ENCODE measurements at regions not wholly inside any gene's neighbourhood (a gene's known extent, or its start where the extent isn't known, plus 50 kb on each side); places are given as distances from the start of the nearest gene placed in this dataset.

DNA sequence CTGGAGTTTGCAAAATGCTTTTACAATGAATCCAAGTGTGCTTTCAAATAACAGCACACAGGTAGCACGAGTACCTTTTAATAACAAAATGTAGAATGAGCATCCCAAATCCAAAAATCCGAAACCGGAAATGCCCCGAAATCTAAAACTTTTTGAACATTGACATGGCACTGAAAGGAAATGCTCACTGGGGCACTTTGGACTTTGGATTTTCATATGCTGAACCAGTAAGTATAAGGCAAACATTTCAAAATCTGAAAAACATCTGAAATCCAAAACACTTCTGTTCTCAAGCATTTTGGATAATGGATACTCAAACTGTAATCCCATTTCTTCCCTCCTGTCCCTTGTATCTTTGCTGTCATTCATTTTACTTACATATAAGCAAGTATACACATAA lies 50.1 kb downstream of the GCNT4 start:
- Mint-ChIP-seq H3K27me3 (ENCODE audit: low read depth in 3 of 3) (peaks cover 0 to 1% (median 0%) of the 10 kb centered on the region in 3 donors), H3K4me3 (no peak overlapping the region), H3K27ac (no peak overlapping the region), H3K4me1 (peaks cover 2% of the 10 kb centered on the region), H3K36me3 (no peaks in the 10 kb centered on the region), H3K9me3 (peaks cover 13 to 24% (median 14%) of the 10 kb centered on the region in 7 donors)
- no peaks in the 10 kb centered on the region for H4K20me1 ChIP-seq (ENCODE audit: insufficient read depth, low read length)
- intact Hi-C loops (cut with micrococcal nuclease) = no loop called here
- WGBS (ENCODE audit: insufficient coverage) = 95% methylated on average over 4 of the region's 4 CpGs
- H3K9ac ChIP-seq (ENCODE audit: insufficient read depth, low read length, poor library complexity, severe bottlenecking) = no peak overlapping the region
- no peaks in the 10 kb centered on the region for H3K27me3 ChIP-seq (ENCODE audit: control insufficient read depth in 2 of 2, insufficient read depth in 2 of 2, low read length in 2 of 2)
- H3K4me1 ChIP-seq (ENCODE audit: control insufficient read depth in 1 of 2, insufficient read depth in 2 of 2, low read length in 2 of 2) = no peaks in the 10 kb centered on the region
- H3K4me3 ChIP-seq (replicated peaks in 1 of 3; ENCODE audit: low read depth in 2 of 3, low read length in 3 of 3) = no peak overlapping the region
- no peak overlapping the region for H3K4me2 ChIP-seq (replicated peaks; ENCODE audit: extremely low read depth, low read length, poor library complexity, severe bottlenecking)
- no peak overlapping the region for H2AFZ ChIP-seq (ENCODE audit: insufficient read depth, low read depth, low read length, poor library complexity, severe bottlenecking)
- H3K79me2 ChIP-seq (ENCODE audit: insufficient read depth, low read length) = no peaks in the 10 kb centered on the region
- H3K27ac ChIP-seq (ENCODE audit: low read depth in 1 of 2, low read length in 2 of 2) = no peak overlapping the region
- no peak for TF ChIP-seq CTCF (IDR thresholded peaks at IDR 0.05)
- H3K9me3 ChIP-seq (replicated peaks in 1 of 2; ENCODE audit: control insufficient read depth in 1 of 2, insufficient read depth in 1 of 2, low read length in 2 of 2) = peaks cover 10 to 12% of the 10 kb centered on the region in 2 donors
- H3K36me3 ChIP-seq (replicated peaks in 1 of 2; ENCODE audit: control insufficient read depth in 1 of 2, insufficient read depth in 2 of 2, low read length in 2 of 2) = no peaks in the 10 kb centered on the region
- DNase-seq = no peak

DNA sequence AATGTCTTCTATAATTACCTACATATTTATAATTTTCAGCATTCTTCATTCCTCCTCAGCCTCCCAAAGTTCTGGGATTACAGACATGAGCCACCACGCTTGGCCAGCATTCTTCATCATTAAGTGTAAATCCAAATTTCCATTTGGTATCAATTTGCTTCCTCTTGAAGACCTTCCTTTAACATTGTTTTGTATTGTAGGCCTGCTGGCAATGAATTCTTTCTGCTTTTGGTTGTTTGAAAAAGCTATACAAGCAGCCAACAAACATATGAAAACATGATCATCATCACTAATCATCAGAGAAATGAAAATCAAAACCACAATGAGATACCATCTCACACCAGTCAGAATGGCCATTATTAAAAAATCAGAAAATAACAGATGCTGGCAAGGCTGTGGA lies 56.4 kb downstream of the GCNT4 start:
- WGBS (ENCODE audit: insufficient coverage) = no CpG with 5 or more reads among the region's 1 CpG
- Mint-ChIP-seq H3K4me3 (no peak overlapping the region), H3K9me3 (peaks cover 0 to 7% (median 4%) of the 10 kb centered on the region in 7 donors), H3K27me3 (ENCODE audit: low read depth in 3 of 3) (peaks cover 1 to 3% (median 2%) of the 10 kb centered on the region in 3 donors), H3K27ac (no peak overlapping the region), H3K36me3 (no peaks in the 10 kb centered on the region), H3K4me1 (peaks cover 2% of the 10 kb centered on the region)
- Histone ChIP-seq H3K4me2 (replicated peaks; ENCODE audit: extremely low read depth, low read length, poor library complexity, severe bottlenecking) (no peak overlapping the region), H3K9ac (ENCODE audit: insufficient read depth, low read length, poor library complexity, severe bottlenecking) (no peak overlapping the region), H3K79me2 (ENCODE audit: insufficient read depth, low read length) (no peaks in the 10 kb centered on the region), H3K4me1 (ENCODE audit: control insufficient read depth in 1 of 2, insufficient read depth in 2 of 2, low read length in 2 of 2) (no peaks in the 10 kb centered on the region), H3K9me3 (replicated peaks in 1 of 2; ENCODE audit: control insufficient read depth in 1 of 2, insufficient read depth in 1 of 2, low read length in 2 of 2) (no peaks in the 10 kb centered on the region), H4K20me1 (ENCODE audit: insufficient read depth, low read length) (no peaks in the 10 kb centered on the region), H3K27ac (ENCODE audit: low read depth in 1 of 2, low read length in 2 of 2) (no peak overlapping the region), H3K27me3 (ENCODE audit: control insufficient read depth in 2 of 2, insufficient read depth in 2 of 2, low read length in 2 of 2) (no peaks in the 10 kb centered on the region), H2AFZ (ENCODE audit: insufficient read depth, low read depth, low read length, poor library complexity, severe bottlenecking) (no peak overlapping the region), H3K4me3 (replicated peaks in 1 of 3; ENCODE audit: low read depth in 2 of 3, low read length in 3 of 3) (no peak overlapping the region), H3K36me3 (replicated peaks in 1 of 2; ENCODE audit: control insufficient read depth in 1 of 2, insufficient read depth in 2 of 2, low read length in 2 of 2) (no peaks in the 10 kb centered on the region)
- TF ChIP-seq CTCF (IDR thresholded peaks at IDR 0.05) = no peak
- DNase-seq = no peak
- intact Hi-C loops (cut with micrococcal nuclease) = no loop called here
